Adrenal gland (tissue), 5 donors: ENCODE measurements at regions not wholly inside any gene's neighbourhood (a gene's known extent, or its start where the extent isn't known, plus 50 kb on each side); places are given as distances from the start of the nearest gene placed in this dataset.

Experiments used
- CTCF ChIP-seq, 6 experiments: fragments of 450-650 bp in 4 of 6; fragments of 200-600 bp in 2 of 6; sonication (generic) in 1 of 6; IDR thresholded peaks; 1 replicate in 5 of 6; 2 replicates in 1 of 6; pipeline versions ENCODE4 v1.5.1 to v1.8.0; 2016 to 2021; ENCODE audit warnings: antibody characterized with exemption in 6 of 6, mild to moderate bottlenecking in 2 of 6, moderate library complexity in 1 of 6
- POLR2A ChIP-seq, 2 donors: fragments of 450-650 bp; IDR thresholded peaks; one replicate each; pipeline ENCODE4 v1.6.1; 2017; ENCODE audit warnings: antibody characterized with exemption in 2 of 2, mild to moderate bottlenecking in 2 of 2, moderate library complexity in 1 of 2
- donor health status: DM: no; HTN: no; CAD: no.

DNA sequence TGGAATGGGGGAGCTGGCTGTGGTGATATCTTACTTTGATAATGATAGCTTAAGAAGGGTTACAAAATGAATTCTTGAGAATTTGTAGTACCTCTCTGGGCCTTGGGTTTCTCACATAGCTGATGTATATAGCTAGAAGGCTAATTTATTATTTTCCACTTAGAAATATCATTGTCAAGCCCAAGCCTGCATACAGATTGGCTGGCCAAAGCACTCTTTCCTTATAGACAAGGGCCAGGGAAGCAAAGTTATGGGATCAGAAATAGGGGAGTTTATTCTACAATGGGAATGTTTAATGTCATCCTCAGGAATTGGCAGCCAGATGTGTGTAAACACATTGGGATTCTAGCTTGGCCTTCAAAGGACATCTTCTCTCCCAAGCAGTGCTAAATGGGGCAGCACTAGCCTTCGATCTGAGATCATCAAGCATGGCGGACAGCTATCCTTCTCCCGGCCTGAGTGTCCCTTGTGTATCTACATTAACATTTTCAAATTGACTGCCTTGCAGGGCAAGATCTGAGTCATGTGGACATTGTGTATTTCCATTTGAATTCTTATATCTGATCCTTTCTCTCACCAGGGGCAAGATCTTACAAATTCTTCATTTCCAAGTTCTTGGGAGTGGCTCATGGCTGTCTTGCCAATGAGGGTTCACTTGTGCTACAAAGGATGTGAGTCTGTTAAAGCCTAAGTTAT, 457.2 kb downstream of the ARHGEF28 start:
- no peak for TF ChIP-seq CTCF (IDR thresholded peaks at IDR 0.05)
- no peak for TF ChIP-seq POLR2A (IDR thresholded peaks at IDR 0.05)
